ENCODE measurements at regions not wholly inside any gene's neighbourhood (a gene's known extent, or its start where the extent isn't known, plus 50 kb on each side); places are given as distances from the start of the nearest gene placed in this dataset.
"Not testable (repeated sequence)": the region's sequence is repeated elsewhere in the genome, so short reads cannot be mapped to it uniquely, and the experiment has no call there.

- DNase-seq (ENCODE audit: low spot score): no peak
Measured at GRCh38 chr9:78967596-78968217, 604.1 kb upstream of the TLE4 start.

GRCh38 chr9:78970375-78970774 is 601.4 kb upstream of the TLE4 start:
- DNase-seq (ENCODE audit: low spot score): no peak

- DNase-seq (ENCODE audit: low spot score): no peak
Measured at GRCh38 chr9:78971540-78971939, 600.2 kb upstream of the TLE4 start.

- no peak for DNase-seq (ENCODE audit: low spot score)
Measured at GRCh38 chr9:78972303-78972999, 599.3 kb upstream of the TLE4 start.

GRCh38 chr9:78973907-78974306 is 597.9 kb upstream of the TLE4 start:
- no peak for DNase-seq (ENCODE audit: low spot score)

- no peak for DNase-seq (ENCODE audit: low spot score)
Measured at GRCh38 chr9:78982849-78983248, 588.9 kb upstream of the TLE4 start.

- no peak for DNase-seq (ENCODE audit: low spot score)
Measured at GRCh38 chr9:78985084-78985738, 586.6 kb upstream of the TLE4 start.

- DNase-seq (ENCODE audit: low spot score): no peak
Measured at GRCh38 chr9:78986446-78986845, 585.3 kb upstream of the TLE4 start.

GRCh38 chr9:78989031-78989658 is 582.6 kb upstream of the TLE4 start:
- no peak for DNase-seq (ENCODE audit: low spot score)

GRCh38 chr9:78994471-78994870 is 577.3 kb upstream of the TLE4 start:
- no peak for DNase-seq (ENCODE audit: low spot score)

GRCh38 chr9:78994974-78995373 is 576.8 kb upstream of the TLE4 start:
- not testable (repeated sequence) for DNase-seq (ENCODE audit: low spot score)

- no peak for DNase-seq (ENCODE audit: low spot score)
Measured at GRCh38 chr9:78997296-78997695, 574.5 kb upstream of the TLE4 start.

- DNase-seq (ENCODE audit: low spot score): no peak
Measured at GRCh38 chr9:79000230-79001002, 571.3 kb upstream of the TLE4 start.

GRCh38 chr9:79001012-79001411 is 570.8 kb upstream of the TLE4 start:
- DNase-seq (ENCODE audit: low spot score): no peak

- no peak for DNase-seq (ENCODE audit: low spot score)
Measured at GRCh38 chr9:79003514-79003913, 568.3 kb upstream of the TLE4 start.

GRCh38 chr9:79004032-79004431 is 567.7 kb upstream of the TLE4 start:
- DNase-seq (ENCODE audit: low spot score): no peak

GRCh38 chr9:79006546-79006945 is 565.2 kb upstream of the TLE4 start:
- no peak for DNase-seq (ENCODE audit: low spot score)

GRCh38 chr9:79007701-79008483 is 563.9 kb upstream of the TLE4 start:
- DNase-seq (ENCODE audit: low spot score): no peak

- no peak for DNase-seq (ENCODE audit: low spot score)
Measured at GRCh38 chr9:79008916-79009315, 562.8 kb upstream of the TLE4 start.

GRCh38 chr9:79011461-79011860 is 560.3 kb upstream of the TLE4 start:
- DNase-seq (ENCODE audit: low spot score): no peak

- DNase-seq (ENCODE audit: low spot score): no peak
Measured at GRCh38 chr9:79012561-79012960, 559.2 kb upstream of the TLE4 start.
